H9 (cell line): ENCODE measurements at regions not wholly inside any gene's neighbourhood (a gene's known extent, or its start where the extent isn't known, plus 50 kb on each side); places are given as distances from the start of the nearest gene placed in this dataset.

ENCODE experiments used
- DNase-seq: peaks from one replicate; pipeline ENCODE4 v3.0.0-alpha.2; 2017
- H2AFZ ChIP-seq: one replicate; pipeline ENCODE4 v1.6.1; 2013; ENCODE audit warnings: mild to moderate bottlenecking, low read length, control low read depth, moderate library complexity
- H2AK5ac ChIP-seq: 2 replicates; pipeline ENCODE4 v1.6.1; 2013; ENCODE audit warnings: low read length, control low read depth, mixed read lengths; ENCODE audit not compliant: insufficient read length
- H2BK120ac ChIP-seq: one replicate; pipeline ENCODE4 v1.6.1; 2013; ENCODE audit warnings: low read depth, mild to moderate bottlenecking, low read length, control low read depth, inconsistent platforms; ENCODE audit not compliant: poor library complexity, severe bottlenecking
- H2BK12ac ChIP-seq: 2 replicates; pipeline ENCODE4 v1.6.1; 2013; ENCODE audit warnings: low read length, control low read depth, mixed read lengths, low read depth; ENCODE audit not compliant: insufficient read length
- H2BK15ac ChIP-seq: 2 replicates; pipeline ENCODE4 v1.6.1; 2013; ENCODE audit warnings: low read depth, low read length, control low read depth
- H2BK20ac ChIP-seq: one replicate; pipeline ENCODE4 v1.6.1; 2013; ENCODE audit warnings: low read depth, mild to moderate bottlenecking, low read length, control low read depth, inconsistent platforms; ENCODE audit not compliant: poor library complexity, severe bottlenecking
- H2BK5ac ChIP-seq: 2 replicates; pipeline ENCODE4 v1.6.1; 2013; ENCODE audit warnings: low read length, control low read depth, mixed read lengths; ENCODE audit not compliant: insufficient read length
- H3K14ac ChIP-seq: 2 replicates; pipeline ENCODE4 v1.6.1; 2013; ENCODE audit warnings: low read length, control low read depth; ENCODE audit not compliant: insufficient read depth
- H3K18ac ChIP-seq: 2 replicates; pipeline ENCODE4 v1.6.1; 2013; ENCODE audit warnings: low read depth, mild to moderate bottlenecking, mixed read lengths, low read length, control low read depth; ENCODE audit not compliant: insufficient read length
- H3K23ac ChIP-seq: 2 replicates; pipeline ENCODE4 v1.6.1; 2013; ENCODE audit warnings: low read length, control low read depth, mixed read lengths, low read depth; ENCODE audit not compliant: insufficient read length
- H3K23me2 ChIP-seq: 2 replicates; pipeline ENCODE4 v1.6.1; 2013; ENCODE audit warnings: low read depth, mild to moderate bottlenecking, mixed read lengths, low read length, control low read depth; ENCODE audit not compliant: insufficient read length, poor library complexity, severe bottlenecking
- H3K27ac ChIP-seq: 2 replicates; pipeline ENCODE4 v1.5.1; 2013; ENCODE audit warnings: low read length, control low read depth, mixed read lengths, low read depth; ENCODE audit not compliant: insufficient read length
- H3K27me3 ChIP-seq: 2 replicates; pipeline ENCODE4 v1.6.1; 2013; ENCODE audit warnings: low read length, control low read depth, inconsistent platforms; ENCODE audit not compliant: insufficient read depth
- H3K4ac ChIP-seq: 2 replicates; pipeline ENCODE4 v1.6.1; 2013; ENCODE audit warnings: low read depth, mild to moderate bottlenecking, control low read depth, inconsistent platforms, low read length, moderate library complexity
- H3K4me1 ChIP-seq: 2 replicates; pipeline ENCODE4 v1.6.1; 2013; ENCODE audit warnings: low read length, control low read depth, inconsistent platforms; ENCODE audit not compliant: insufficient read depth
- H3K4me2 ChIP-seq: 2 replicates; pipeline ENCODE4 v1.6.1; 2013; ENCODE audit warnings: low read length, control low read depth, mixed read lengths; ENCODE audit not compliant: insufficient read length, insufficient read depth
- H3K56ac ChIP-seq: 2 replicates; pipeline ENCODE4 v1.6.1; 2013; ENCODE audit warnings: low read depth, mild to moderate bottlenecking, mixed read lengths, low read length, control low read depth; ENCODE audit not compliant: insufficient read length
- H3K79me1 ChIP-seq: 2 replicates; pipeline ENCODE4 v1.6.1; 2013; ENCODE audit warnings: low read depth, mild to moderate bottlenecking, moderate library complexity, low read length, control low read depth, inconsistent platforms; ENCODE audit not compliant: insufficient read depth, poor library complexity, severe bottlenecking
- H3K79me2 ChIP-seq: 2 replicates; pipeline ENCODE4 v1.6.1; 2013; ENCODE audit warnings: low read length, control low read depth, inconsistent platforms; ENCODE audit not compliant: insufficient read depth
- H3K9ac ChIP-seq: 2 replicates; pipeline ENCODE4 v1.6.1; 2013; ENCODE audit warnings: low read length, control low read depth, mixed read lengths; ENCODE audit not compliant: insufficient read length; ENCODE audit errors: extremely low read depth
- H3K9me3 ChIP-seq: one replicate; pipeline ENCODE4 v1.6.1; 2013; ENCODE audit warnings: low read depth, low read length, inconsistent platforms; ENCODE audit not compliant: control insufficient read depth
- H3T11ph ChIP-seq: one replicate; pipeline ENCODE4 v1.6.1; 2013; ENCODE audit warnings: mild to moderate bottlenecking, low read length, control low read depth, inconsistent platforms
- H4K20me1 ChIP-seq: one replicate; pipeline ENCODE4 v1.6.1; 2013; ENCODE audit not compliant: control insufficient read depth, insufficient read length, insufficient read depth
- H4K5ac ChIP-seq: 2 replicates; pipeline ENCODE4 v1.6.1; 2013; ENCODE audit warnings: low read depth, mild to moderate bottlenecking, mixed read lengths, low read length, control low read depth; ENCODE audit not compliant: insufficient read length
- H4K8ac ChIP-seq: replicated peaks from 2 replicates; pipeline ENCODE4 v1.6.1; 2013; ENCODE audit warnings: low read length, control low read depth, mixed read lengths, low read depth; ENCODE audit not compliant: insufficient read length
- H4K91ac ChIP-seq: 2 replicates; pipeline ENCODE4 v1.6.1; 2013; ENCODE audit warnings: low read depth, mild to moderate bottlenecking, moderate library complexity, mixed read lengths, low read length, control low read depth; ENCODE audit not compliant: insufficient read length
- H3K27ac Mint-ChIP-seq, 3 experiments: 2 replicates in 2 of 3; 3 replicates in 1 of 3; pipeline ENCODE4 v1.8.0; 2020 to 2021; ENCODE audit warnings: mixed read lengths in 3 of 3, mild to moderate bottlenecking in 1 of 3, moderate library complexity in 1 of 3
- H3K27me3 Mint-ChIP-seq: 2 replicates; pipeline ENCODE4 v1.8.0; 2021; ENCODE audit warnings: low read depth, mild to moderate bottlenecking, moderate library complexity, mixed read lengths
- H3K36me3 Mint-ChIP-seq, 3 experiments: 2 replicates in 2 of 3; 3 replicates in 1 of 3; pipeline ENCODE4 v1.8.0; 2020 to 2021; ENCODE audit warnings: low read depth in 3 of 3, mixed read lengths in 3 of 3; ENCODE audit not compliant: insufficient read depth in 1 of 3
- H3K4me1 Mint-ChIP-seq, 2 experiments: 2 replicates each; pipeline ENCODE4 v1.8.0; 2020; ENCODE audit warnings: mixed read lengths in 2 of 2
- H3K4me3 Mint-ChIP-seq, 2 experiments: 2 replicates in 1 of 2; 3 replicates in 1 of 2; pipeline ENCODE4 v1.8.0; 2020 to 2021; ENCODE audit warnings: mild to moderate bottlenecking in 2 of 2, mixed read lengths in 2 of 2, moderate library complexity in 1 of 2
- H3K9me3 Mint-ChIP-seq, 2 experiments: 2 replicates in 1 of 2; 3 replicates in 1 of 2; pipeline ENCODE4 v1.8.0; 2020; ENCODE audit warnings: mild to moderate bottlenecking in 2 of 2, mixed read lengths in 2 of 2, moderate library complexity in 1 of 2
- WGBS: extraction: QIAGEN DNeasy Blood & Tissue Kit; methylation state at CpG from one replicate; pipeline ENCODE4 v1.1.7; 2013; ENCODE audit warnings: missing lambda C conversion rate, low lambda C conversion rate, mixed read lengths; ENCODE audit not compliant: insufficient read length; ENCODE audit errors: extremely low coverage; 5-methylcytosine and 5-hydroxymethylcytosine counted together
- TF ChIP-seq, protein P1 (sequence below): fragments of 200-600 bp; sonication (generic); conservative IDR thresholded peaks from 3 replicates; pipeline ENCODE4 v1.8.0; 2021; ENCODE audit warnings: antibody characterized with exemption, mild to moderate bottlenecking

DNA sequence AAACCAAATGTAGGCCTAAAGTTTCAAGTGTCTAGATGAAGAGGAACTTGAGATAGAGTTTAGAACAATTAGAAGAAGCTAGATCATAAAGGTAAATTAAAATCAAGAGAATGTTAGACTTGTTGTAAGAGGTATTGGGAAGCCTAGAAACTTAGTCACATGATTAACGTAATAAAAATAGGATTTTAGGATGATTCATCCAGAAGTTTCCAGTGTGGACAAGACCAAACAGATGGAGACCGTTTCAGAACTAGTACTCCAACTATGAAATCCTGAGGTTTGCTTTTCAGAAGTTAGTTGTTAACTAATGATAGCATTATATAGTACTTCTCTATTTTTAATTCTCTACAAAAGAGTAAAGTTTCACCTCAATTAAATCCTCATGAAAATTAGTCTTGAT is 104.9 kb downstream of the MZT1 start:
- H3K27ac Mint-ChIP-seq, result no peak overlapping the region
- Histone ChIP-seq H3K27ac (no peak overlapping the region), H3K9me3 (no peaks in the 10 kb centered on the region), H2BK5ac (no peak overlapping the region), H2BK120ac (no peak overlapping the region), H3K18ac (no peak overlapping the region), H2BK12ac (no peak overlapping the region), H4K91ac (no peak overlapping the region), H3K14ac (no peak overlapping the region), H2BK15ac (no peak overlapping the region), H2AFZ (no peak overlapping the region), H3K4ac (no peak overlapping the region), H3K9ac (no peak overlapping the region), H3K4me2 (no peak overlapping the region), H4K8ac (no peak overlapping the region), H3T11ph (no peak overlapping the region), H3K23ac (no peak overlapping the region), H4K20me1 (no peaks in the 10 kb centered on the region), H3K79me1 (no peaks in the 10 kb centered on the region), H3K4me1 (no peaks in the 10 kb centered on the region), H3K79me2 (no peaks in the 10 kb centered on the region), H4K5ac (no peak overlapping the region), H2AK5ac (no peak overlapping the region), H3K23me2 (no peaks in the 10 kb centered on the region), H3K56ac (no peak overlapping the region), H2BK20ac (no peak overlapping the region), H3K27me3 (no peaks in the 10 kb centered on the region)
- WGBS, result no CpG with 5 or more reads among the region's 2 CpGs
- H3K4me1 Mint-ChIP-seq, result peaks cover 12 to 16% of the 10 kb centered on the region in 2 experiments
- H3K4me3 Mint-ChIP-seq, result no peak overlapping the region
- no peak for DNase-seq
- H3K36me3 Mint-ChIP-seq, result no peaks in the 10 kb centered on the region
- no peaks in the 10 kb centered on the region for H3K27me3 Mint-ChIP-seq
- no peaks in the 10 kb centered on the region for H3K9me3 Mint-ChIP-seq
- TF ChIP-seq, protein P1, sequence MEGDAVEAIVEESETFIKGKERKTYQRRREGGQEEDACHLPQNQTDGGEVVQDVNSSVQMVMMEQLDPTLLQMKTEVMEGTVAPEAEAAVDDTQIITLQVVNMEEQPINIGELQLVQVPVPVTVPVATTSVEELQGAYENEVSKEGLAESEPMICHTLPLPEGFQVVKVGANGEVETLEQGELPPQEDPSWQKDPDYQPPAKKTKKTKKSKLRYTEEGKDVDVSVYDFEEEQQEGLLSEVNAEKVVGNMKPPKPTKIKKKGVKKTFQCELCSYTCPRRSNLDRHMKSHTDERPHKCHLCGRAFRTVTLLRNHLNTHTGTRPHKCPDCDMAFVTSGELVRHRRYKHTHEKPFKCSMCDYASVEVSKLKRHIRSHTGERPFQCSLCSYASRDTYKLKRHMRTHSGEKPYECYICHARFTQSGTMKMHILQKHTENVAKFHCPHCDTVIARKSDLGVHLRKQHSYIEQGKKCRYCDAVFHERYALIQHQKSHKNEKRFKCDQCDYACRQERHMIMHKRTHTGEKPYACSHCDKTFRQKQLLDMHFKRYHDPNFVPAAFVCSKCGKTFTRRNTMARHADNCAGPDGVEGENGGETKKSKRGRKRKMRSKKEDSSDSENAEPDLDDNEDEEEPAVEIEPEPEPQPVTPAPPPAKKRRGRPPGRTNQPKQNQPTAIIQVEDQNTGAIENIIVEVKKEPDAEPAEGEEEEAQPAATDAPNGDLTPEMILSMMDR, result no peak
